ENCODE measurements at regions not wholly inside any gene's neighbourhood (a gene's known extent, or its start where the extent isn't known, plus 50 kb on each side); places are given as distances from the start of the nearest gene placed in this dataset.

GRCh38 chr2:172677363-172677762 is 58.3 kb upstream of the RAPGEF4 start:
- no peaks in the 10 kb centered on the region for H3K9me3 ChIP-seq (ENCODE audit: control insufficient read depth, insufficient read depth, low read depth, low read length)
- DNase-seq (ENCODE audit: low read depth in 2 of 2): peak in 1 of 2 donors; percentile 40
- H3K79me2 ChIP-seq (ENCODE audit: control insufficient read depth, insufficient read depth, low read length): no peaks in the 10 kb centered on the region
- no peaks in the 10 kb centered on the region for H3K36me3 ChIP-seq (ENCODE audit: control insufficient read depth, insufficient read depth, low read length)
- H3K27me3 ChIP-seq (ENCODE audit: control insufficient read depth, insufficient read depth, low read length): no peaks in the 10 kb centered on the region
- H2AFZ ChIP-seq (ENCODE audit: low read length): no peak overlapping the region
- no peaks in the 10 kb centered on the region for H4K20me1 ChIP-seq (ENCODE audit: control insufficient read depth, extremely low read depth, insufficient read depth, low read length)
- H3K4me1 ChIP-seq (ENCODE audit: control insufficient read depth, extremely low read depth, insufficient read depth, low read length): peaks cover 3% of the 10 kb centered on the region
- H3K9ac ChIP-seq (ENCODE audit: insufficient read depth, low read length): no peak overlapping the region
- TF ChIP-seq EZH2 (IDR thresholded peaks at IDR 0.05; ENCODE audit: low read length, missing control alignments): no peak
- TF ChIP-seq CTCF (conservative IDR thresholded peaks at IDR 0.05 in 1 of 2, IDR thresholded peaks at IDR 0.05 in 1 of 2; ENCODE audit: low read depth in 1 of 2, low read length in 2 of 2): no peak
- no peak overlapping the region for H3K4me3 ChIP-seq (replicated peaks in 1 of 4; ENCODE audit: control extremely low read depth in 1 of 4, insufficient read depth in 1 of 4, low read depth in 3 of 4, low read length in 4 of 4)
- H3K4me2 ChIP-seq (ENCODE audit: extremely low read depth, insufficient read depth, low read length): no peak overlapping the region
- no peak overlapping the region for H3K27ac ChIP-seq (ENCODE audit: insufficient read depth, low read length)

- Histone ChIP-seq H3K79me2 (ENCODE audit: control insufficient read depth, insufficient read depth, low read length) (no peaks in the 10 kb centered on the region), H3K4me2 (ENCODE audit: extremely low read depth, insufficient read depth, low read length) (no peak overlapping the region), H3K9me3 (ENCODE audit: control insufficient read depth, insufficient read depth, low read depth, low read length) (no peaks in the 10 kb centered on the region), H4K20me1 (ENCODE audit: control insufficient read depth, extremely low read depth, insufficient read depth, low read length) (no peaks in the 10 kb centered on the region), H3K4me3 (replicated peaks in 1 of 4; ENCODE audit: control extremely low read depth in 1 of 4, insufficient read depth in 1 of 4, low read depth in 3 of 4, low read length in 4 of 4) (no peak overlapping the region), H2AFZ (ENCODE audit: low read length) (no peak overlapping the region), H3K9ac (ENCODE audit: insufficient read depth, low read length) (no peak overlapping the region), H3K4me1 (ENCODE audit: control insufficient read depth, extremely low read depth, insufficient read depth, low read length) (no peaks in the 10 kb centered on the region), H3K36me3 (ENCODE audit: control insufficient read depth, insufficient read depth, low read length) (no peaks in the 10 kb centered on the region), H3K27me3 (ENCODE audit: control insufficient read depth, insufficient read depth, low read length) (no peaks in the 10 kb centered on the region), H3K27ac (ENCODE audit: insufficient read depth, low read length) (no peak overlapping the region)
- DNase-seq (ENCODE audit: low read depth in 2 of 2): no peak
- no peak for TF ChIP-seq CTCF (conservative IDR thresholded peaks at IDR 0.05 in 1 of 2, IDR thresholded peaks at IDR 0.05 in 1 of 2; ENCODE audit: low read depth in 1 of 2, low read length in 2 of 2)
- no peak for TF ChIP-seq EZH2 (IDR thresholded peaks at IDR 0.05; ENCODE audit: low read length, missing control alignments)
Measured at GRCh38 chr2:172680436-172681068, 55.1 kb upstream of the RAPGEF4 start.

GRCh38 chr2:172685467-172685866 is 50.2 kb upstream of the RAPGEF4 start:
- Histone ChIP-seq H3K79me2 (ENCODE audit: control insufficient read depth, insufficient read depth, low read length) (no peaks in the 10 kb centered on the region), H3K9ac (ENCODE audit: insufficient read depth, low read length) (no peak overlapping the region), H3K36me3 (ENCODE audit: control insufficient read depth, insufficient read depth, low read length) (no peaks in the 10 kb centered on the region), H4K20me1 (ENCODE audit: control insufficient read depth, extremely low read depth, insufficient read depth, low read length) (no peaks in the 10 kb centered on the region), H3K4me3 (replicated peaks in 1 of 4; ENCODE audit: control extremely low read depth in 1 of 4, insufficient read depth in 1 of 4, low read depth in 3 of 4, low read length in 4 of 4) (no peak overlapping the region), H3K9me3 (ENCODE audit: control insufficient read depth, insufficient read depth, low read depth, low read length) (no peaks in the 10 kb centered on the region), H3K4me1 (ENCODE audit: control insufficient read depth, extremely low read depth, insufficient read depth, low read length) (no peaks in the 10 kb centered on the region), H3K4me2 (ENCODE audit: extremely low read depth, insufficient read depth, low read length) (no peak overlapping the region), H2AFZ (ENCODE audit: low read length) (no peak overlapping the region), H3K27me3 (ENCODE audit: control insufficient read depth, insufficient read depth, low read length) (no peaks in the 10 kb centered on the region), H3K27ac (ENCODE audit: insufficient read depth, low read length) (no peak overlapping the region)
- no peak for TF ChIP-seq CTCF (conservative IDR thresholded peaks at IDR 0.05 in 1 of 2, IDR thresholded peaks at IDR 0.05 in 1 of 2; ENCODE audit: low read depth in 1 of 2, low read length in 2 of 2)
- TF ChIP-seq EZH2 (IDR thresholded peaks at IDR 0.05; ENCODE audit: low read length, missing control alignments): no peak
- DNase-seq (ENCODE audit: low read depth in 2 of 2): no peak
